Endothelial cell of umbilical vein (primary cell): ENCODE measurements at regions not wholly inside any gene's neighbourhood (a gene's known extent, or its start where the extent isn't known, plus 50 kb on each side); places are given as distances from the start of the nearest gene placed in this dataset.

Source experiments
- BruUV-seq: library from RNA; stranded (reverse); fragments of 400-500 nt; replicated peaks from 2 replicates; lab custom pipeline; 2021; lab: Mats Ljungman, UMichigan
- CTCF ChIA-PET: fragments of 300-600, 350-600 bp; sonication (Branson Sonifier 250); formaldehyde crosslinking; loops from one replicate; lab custom pipeline; 2021; ENCODE audit warnings: antibody characterized with exemption, inconsistent platforms; lab: Charles Lee
- POLR2A ChIA-PET: fragments of 300-600, 350-600 bp; sonication (Branson Sonifier 250); formaldehyde crosslinking; loops from one replicate; lab custom pipeline; 2021; ENCODE audit warnings: antibody characterized with exemption, inconsistent platforms; lab: Charles Lee
- DNase-seq: peaks from one replicate; pipeline ENCODE4 v3.0.0-alpha.2; 2011; ENCODE audit warnings: low read depth, low spot score
- FAIRE-seq: peaks from 2 replicates; lab custom pipeline; 2011; peaks lifted over from hg19 to GRCh38; lab: Jason Lieb, UNC
- H2AFZ ChIP-seq: 2 replicates; pipeline ENCODE4 v1.6.0; 2012; ENCODE audit warnings: low read depth, low read length, control low read depth, inconsistent platforms
- H3K27ac ChIP-seq: 2 replicates; pipeline ENCODE4 v1.5.1; 2011; ENCODE audit warnings: low read depth, mild to moderate bottlenecking, control low read depth, low read length, moderate library complexity; ENCODE audit not compliant: insufficient read depth
- H3K27me3 ChIP-seq, 2 experiments: 2 replicates each; pipeline versions ENCODE4 v1.6.0 to v1.6.1; 2011; ENCODE audit warnings: low read length in 2 of 2, mixed read lengths in 1 of 2; ENCODE audit not compliant: control insufficient read depth in 2 of 2, insufficient read depth in 2 of 2
- H3K36me3 ChIP-seq, 2 experiments: 2 replicates in 1 of 2; 3 replicates in 1 of 2; pipeline ENCODE4 v1.5.1; 2011; ENCODE audit warnings: low read length in 2 of 2, mild to moderate bottlenecking in 1 of 2, moderate library complexity in 1 of 2; ENCODE audit not compliant: control insufficient read depth in 2 of 2, insufficient read depth in 2 of 2; ENCODE audit errors: extremely low read depth in 1 of 2
- H3K4me1 ChIP-seq: 3 replicates; pipeline ENCODE4 v1.5.1; 2011; ENCODE audit warnings: mild to moderate bottlenecking, low read length; ENCODE audit not compliant: control insufficient read depth, insufficient read depth; ENCODE audit errors: extremely low read depth
- H3K4me2 ChIP-seq: 2 replicates; pipeline ENCODE4 v1.6.1; 2011; ENCODE audit warnings: low read length, control low read depth, mixed read lengths; ENCODE audit not compliant: insufficient read depth
- H3K4me3 ChIP-seq, 3 experiments: fragments of 200-600 bp in 1 of 3; sonication (generic), shearing (Covaris generic) in 1 of 3; replicated peaks in 1 of 3; 2 replicates each; pipeline ENCODE4 v1.5.1; 2011 to 2016; ENCODE audit warnings: control low read depth in 3 of 3, low read length in 3 of 3, mild to moderate bottlenecking in 2 of 3, inconsistent platforms in 1 of 3, low read depth in 1 of 3, moderate library complexity in 1 of 3; ENCODE audit not compliant: insufficient read depth in 1 of 3
- H3K79me2 ChIP-seq: 2 replicates; pipeline ENCODE4 v1.6.0; 2012; ENCODE audit warnings: low read length, inconsistent platforms; ENCODE audit not compliant: control insufficient read depth, insufficient read depth
- H3K9ac ChIP-seq: replicated peaks from 2 replicates; pipeline ENCODE3; 2011; ENCODE audit warnings: low read length, control low read depth; ENCODE audit not compliant: insufficient read depth; ENCODE audit errors: extremely low read depth
- H3K9me1 ChIP-seq: replicated peaks from 3 replicates; pipeline ENCODE4 v1.6.0; 2011; ENCODE audit warnings: mild to moderate bottlenecking, low read length; ENCODE audit not compliant: control insufficient read depth, insufficient read depth; ENCODE audit errors: extremely low read depth
- H3K9me3 ChIP-seq: replicated peaks from 2 replicates; pipeline ENCODE4 v1.5.1; 2012; ENCODE audit warnings: low read length, inconsistent platforms; ENCODE audit not compliant: control insufficient read depth, insufficient read depth
- H4K20me1 ChIP-seq: replicated peaks from 2 replicates; pipeline ENCODE3; 2011; ENCODE audit warnings: mild to moderate bottlenecking, low read length; ENCODE audit not compliant: control insufficient read depth, insufficient read depth; ENCODE audit errors: extremely low read depth
- CTCF ChIP-seq, 2 donors: IDR thresholded peaks; 1 replicate in 1 of 2; 2 replicates in 1 of 2; pipeline ENCODE4 v1.5.1; 2011; ENCODE audit warnings: low read length in 2 of 2, mild to moderate bottlenecking in 2 of 2, moderate library complexity in 2 of 2, control low read depth in 1 of 2, inconsistent platforms in 1 of 2, low read depth in 1 of 2; ENCODE audit not compliant: insufficient read depth in 1 of 2; ENCODE audit errors: extremely low read depth in 1 of 2
- EZH2 ChIP-seq: IDR thresholded peaks from 2 replicates; pipeline ENCODE4 v1.6.1; 2012; ENCODE audit warnings: borderline replicate concordance, low read depth, mild to moderate bottlenecking, moderate library complexity, low read length, inconsistent platforms; ENCODE audit not compliant: severe bottlenecking
- FOS ChIP-seq: IDR thresholded peaks from 2 replicates; pipeline ENCODE4 v1.6.1; 2011; ENCODE audit warnings: mild to moderate bottlenecking, low read length, moderate library complexity, borderline replicate concordance; ENCODE audit not compliant: insufficient read depth
- GATA2 ChIP-seq: IDR thresholded peaks from 2 replicates; pipeline ENCODE4 v1.7.0; 2011; ENCODE audit warnings: low read depth, mild to moderate bottlenecking, moderate library complexity, mixed read lengths, low read length; ENCODE audit not compliant: insufficient read length, insufficient read depth
- JUN ChIP-seq: IDR thresholded peaks from 2 replicates; pipeline ENCODE4 v1.6.1; 2011; ENCODE audit warnings: borderline replicate concordance, low read depth; ENCODE audit not compliant: insufficient read length, insufficient read depth
- MAX ChIP-seq: IDR thresholded peaks from 2 replicates; pipeline ENCODE4 v1.6.1; 2011; ENCODE audit not compliant: insufficient read depth, insufficient read length
- MYC ChIP-seq: IDR thresholded peaks from one replicate; pipeline ENCODE4 v1.6.1; 2011; ENCODE audit warnings: mild to moderate bottlenecking, low read depth, low read length
- POLR2A ChIP-seq: IDR thresholded peaks from 2 replicates; pipeline ENCODE4 v1.6.1; 2012; ENCODE audit warnings: low read depth, mild to moderate bottlenecking, control low read depth, low read length
- POLR2AphosphoS5 ChIP-seq: IDR thresholded peaks from 2 replicates; pipeline ENCODE4 v1.6.1; 2012; ENCODE audit warnings: low read depth, mild to moderate bottlenecking, control low read depth, low read length, moderate library complexity; ENCODE audit not compliant: insufficient read depth
- dilution Hi-C: fragments of 300-500 bp; cut with MboI; formaldehyde crosslinking; loops from one replicate; pipeline ENCODE4 v1.15.0; 2019; ENCODE audit warnings: low sequenced_read_pairs; ENCODE audit not compliant: extremely low pct_ligation_motif_present
- intact Hi-C: fragments of 100-400 bp; cut with micrococcal nuclease; formaldehyde crosslinking; loops from one replicate; pipeline ENCODE4 v1.10.0; 2022

GRCh38 chr15:36330598-36330997 is 248.8 kb upstream of the CDIN1 start:
- intact Hi-C loops (no loop called here), dilution Hi-C loops (no loop called here)
- Histone ChIP-seq H3K9me3 (no peaks in the 10 kb centered on the region), H3K4me3 (no peak overlapping the region), H4K20me1 (no peaks in the 10 kb centered on the region), H3K79me2 (no peaks in the 10 kb centered on the region), H3K9me1 (no peaks in the 10 kb centered on the region), H3K4me2 (no peak overlapping the region), H3K4me1 (no peaks in the 10 kb centered on the region), H2AFZ (no peak overlapping the region), H3K27ac (no peak overlapping the region), H3K36me3 (no peaks in the 10 kb centered on the region), H3K9ac (no peak overlapping the region), H3K27me3 (no peaks in the 10 kb centered on the region)
- ChIA-PET POLR2A (no interaction called here), CTCF (interaction anchor here (0.8 to 1.3 kb wide), 3 partner anchors 11 to 171 kb away, joined by 3 to 4 read pairs (median 3); no protein-coding TSS in a partner anchor)
- DNase-seq, result no peak
- no peak for TF ChIP-seq MYC
- TF ChIP-seq GATA2, result no peak
- TF ChIP-seq MAX, result no peak
- no peak for TF ChIP-seq JUN
- no peak for TF ChIP-seq FOS
- no peak for TF ChIP-seq EZH2
- no peak for TF ChIP-seq POLR2A
- no peak for TF ChIP-seq POLR2AphosphoS5
- no peak for TF ChIP-seq CTCF (IDR thresholded peaks at IDR 0.05; ENCODE audit: extremely low read depth in 1 of 2, insufficient read depth in 1 of 2, low read depth in 1 of 2, low read length in 2 of 2)
- no TSS peak for BruUV-seq
- no peak for FAIRE-seq
